ENCODE measurements at regions not wholly inside any gene's neighbourhood (a gene's known extent, or its start where the extent isn't known, plus 50 kb on each side); places are given as distances from the start of the nearest gene placed in this dataset.

DNA sequence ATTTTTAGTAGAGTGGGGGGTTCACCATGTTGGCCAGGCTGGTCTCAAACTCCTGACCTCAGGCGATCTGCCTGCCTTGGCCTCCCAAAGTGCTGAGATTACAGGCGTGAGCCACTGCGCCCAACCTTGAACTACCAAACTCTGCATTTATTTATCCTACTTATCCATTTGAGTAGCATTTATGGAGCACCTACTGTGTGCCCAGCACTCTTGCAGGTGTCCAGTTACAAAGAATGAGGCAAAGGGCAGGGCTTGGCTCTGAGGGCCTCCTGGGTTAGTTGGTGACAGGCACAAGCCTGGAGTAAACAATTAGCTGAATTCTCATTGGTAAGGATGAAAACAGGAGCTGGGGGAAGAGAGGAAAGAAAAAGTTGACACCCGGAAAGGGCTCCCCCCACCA, 93.4 kb upstream of the FOXP4 start:
- no peak for DNase-seq (ENCODE audit: low spot score in 2 of 2)
- intact Hi-C loops (cut with DNase I; ENCODE audit: low total_unique reads) = no loop called here
- 89 to 91% methylated on average over 4 of the region's 4 CpGs for WGBS, 2 donors

DNA sequence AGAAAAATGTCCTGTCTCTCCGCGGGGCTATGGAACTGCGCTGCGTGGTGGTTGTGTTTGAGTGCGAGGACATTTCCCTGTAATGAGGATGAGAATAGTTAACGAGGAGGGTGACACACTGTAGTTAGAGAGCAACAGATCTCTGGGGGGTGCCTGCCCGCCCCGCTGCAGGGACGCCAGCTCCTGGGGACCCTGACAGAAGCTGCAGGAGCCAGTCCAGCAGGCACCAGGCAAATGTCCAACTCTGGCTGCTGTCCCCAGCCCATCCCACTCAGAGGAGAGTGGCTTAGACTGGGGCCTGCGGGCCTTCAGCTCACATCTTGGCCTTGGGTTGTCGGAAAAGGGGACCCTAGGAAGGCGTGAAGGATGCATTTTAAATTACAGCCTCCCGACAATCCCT, 92.9 kb upstream of the FOXP4 start:
- no peak for DNase-seq (ENCODE audit: low spot score in 2 of 2)
- TF ChIP-seq, protein P1, sequence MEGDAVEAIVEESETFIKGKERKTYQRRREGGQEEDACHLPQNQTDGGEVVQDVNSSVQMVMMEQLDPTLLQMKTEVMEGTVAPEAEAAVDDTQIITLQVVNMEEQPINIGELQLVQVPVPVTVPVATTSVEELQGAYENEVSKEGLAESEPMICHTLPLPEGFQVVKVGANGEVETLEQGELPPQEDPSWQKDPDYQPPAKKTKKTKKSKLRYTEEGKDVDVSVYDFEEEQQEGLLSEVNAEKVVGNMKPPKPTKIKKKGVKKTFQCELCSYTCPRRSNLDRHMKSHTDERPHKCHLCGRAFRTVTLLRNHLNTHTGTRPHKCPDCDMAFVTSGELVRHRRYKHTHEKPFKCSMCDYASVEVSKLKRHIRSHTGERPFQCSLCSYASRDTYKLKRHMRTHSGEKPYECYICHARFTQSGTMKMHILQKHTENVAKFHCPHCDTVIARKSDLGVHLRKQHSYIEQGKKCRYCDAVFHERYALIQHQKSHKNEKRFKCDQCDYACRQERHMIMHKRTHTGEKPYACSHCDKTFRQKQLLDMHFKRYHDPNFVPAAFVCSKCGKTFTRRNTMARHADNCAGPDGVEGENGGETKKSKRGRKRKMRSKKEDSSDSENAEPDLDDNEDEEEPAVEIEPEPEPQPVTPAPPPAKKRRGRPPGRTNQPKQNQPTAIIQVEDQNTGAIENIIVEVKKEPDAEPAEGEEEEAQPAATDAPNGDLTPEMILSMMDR (IDR thresholded peaks at IDR 0.05) = no peak
- no peak for TF ChIP-seq POLR2A (IDR thresholded peaks at IDR 0.05)
- H3K4me3 ChIP-seq (ENCODE audit: low read depth, poor library complexity, severe bottlenecking) = no peak overlapping the region
- intact Hi-C loops (cut with DNase I; ENCODE audit: low total_unique reads) = no loop called here
- 92 to 95% methylated on average over 13 of the region's 13 CpGs for WGBS, 2 donors

More for the DNA sequence above, 93.4 kb upstream of the FOXP4 start:
- TF ChIP-seq, protein P1 (IDR thresholded peaks at IDR 0.05) = no peak
- TF ChIP-seq POLR2A (IDR thresholded peaks at IDR 0.05) = no peak
- H3K4me3 ChIP-seq (ENCODE audit: low read depth, poor library complexity, severe bottlenecking) = no peak overlapping the region

DNA sequence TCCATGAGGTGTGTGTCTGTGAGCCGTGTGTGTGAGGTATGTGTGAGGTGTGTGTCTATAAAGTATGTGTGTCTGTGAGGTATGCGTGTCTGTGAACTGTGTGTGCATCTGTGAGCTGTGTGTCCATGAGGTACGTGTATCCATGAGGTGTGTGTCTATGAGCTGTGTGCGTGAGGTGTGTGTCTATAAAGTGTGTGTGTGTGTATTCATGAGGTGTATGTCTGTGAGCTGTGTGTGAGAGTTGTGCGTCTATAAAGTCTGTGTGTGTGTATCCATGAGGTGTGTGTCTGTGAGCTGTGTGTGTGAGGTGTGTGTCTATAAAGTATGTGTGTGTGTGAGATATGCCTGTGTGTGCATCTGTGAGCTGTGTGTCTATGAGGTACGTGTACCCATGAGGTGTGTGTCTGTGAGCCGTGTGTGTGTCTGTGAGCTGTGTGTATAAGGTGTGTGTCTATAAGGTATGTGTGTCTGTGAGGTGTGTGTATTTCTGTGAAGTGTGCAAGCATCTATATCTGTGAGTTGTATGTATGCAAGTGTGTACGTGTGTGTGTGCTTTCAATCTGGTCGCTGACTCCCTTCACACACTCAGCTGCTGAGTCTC, 91.9 kb upstream of the FOXP4 start:
- TF ChIP-seq, protein P1 (IDR thresholded peaks at IDR 0.05) = no peak
- TF ChIP-seq POLR2A (IDR thresholded peaks at IDR 0.05) = no peak
- no peak overlapping the region for H3K4me3 ChIP-seq (ENCODE audit: low read depth, poor library complexity, severe bottlenecking)
- WGBS, 2 donors = 88 to 89% methylated on average over 9 of the region's 9 CpGs
- intact Hi-C loops (cut with DNase I; ENCODE audit: low total_unique reads) = no loop called here
- DNase-seq (ENCODE audit: low spot score in 2 of 2) = no peak

GRCh38 chr6:41455410-41455809, 90.8 kb upstream of the FOXP4 start:
- intact Hi-C loops (cut with DNase I; ENCODE audit: low total_unique reads) = no loop called here
- 96% methylated on average over 2 of the region's 2 CpGs for WGBS, 2 donors
- no peak for DNase-seq (ENCODE audit: low spot score in 2 of 2)
- TF ChIP-seq POLR2A (IDR thresholded peaks at IDR 0.05) = no peak
- TF ChIP-seq, protein P1 (IDR thresholded peaks at IDR 0.05) = no peak
- H3K4me3 ChIP-seq (ENCODE audit: low read depth, poor library complexity, severe bottlenecking) = no peak overlapping the region

DNA sequence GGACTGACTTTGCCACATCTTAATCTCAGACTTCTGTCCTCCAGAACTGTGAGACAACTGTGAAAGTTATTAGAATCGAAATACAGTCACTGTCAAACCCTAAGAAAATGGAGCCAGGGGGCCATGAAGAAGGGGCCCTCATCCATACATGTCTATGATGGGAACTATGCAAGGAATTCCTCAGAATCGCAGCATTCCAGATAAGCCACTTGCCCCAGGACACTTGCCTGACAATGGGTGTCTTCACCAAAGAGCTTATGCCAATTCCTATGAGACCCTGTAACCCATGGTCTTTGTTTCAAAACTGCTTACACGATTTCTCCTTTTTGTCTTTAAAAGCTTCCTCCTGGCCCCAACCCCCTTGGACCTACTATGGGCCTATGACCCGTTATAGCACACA, 90.4 kb upstream of the FOXP4 start:
- no peak overlapping the region for H3K4me3 ChIP-seq (ENCODE audit: low read depth, poor library complexity, severe bottlenecking)
- 74 to 78% methylated on average over 4 of the region's 4 CpGs for WGBS, 2 donors
- DNase-seq (ENCODE audit: low spot score in 2 of 2) = no peak
- TF ChIP-seq POLR2A (IDR thresholded peaks at IDR 0.05) = no peak
- TF ChIP-seq, protein P1 (IDR thresholded peaks at IDR 0.05) = no peak
- intact Hi-C loops (cut with DNase I; ENCODE audit: low total_unique reads) = no loop called here

DNA sequence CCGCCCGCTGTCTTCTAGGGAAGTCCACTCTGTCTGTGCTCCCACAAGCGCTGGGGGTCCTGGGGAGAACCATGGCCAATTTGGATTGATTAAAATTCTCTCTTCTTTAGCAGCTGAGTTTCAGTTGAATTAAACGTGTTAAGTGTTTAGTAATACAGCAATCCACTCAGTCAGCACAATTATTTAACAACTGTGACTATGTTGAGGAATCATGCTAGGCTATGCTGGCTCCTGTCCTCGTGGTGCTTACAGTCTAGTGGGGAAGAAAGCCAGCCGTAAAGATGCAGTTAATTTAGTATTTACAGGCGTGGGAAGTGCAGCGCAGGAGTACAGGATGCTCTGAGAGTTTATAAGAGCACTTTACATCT, 88.9 kb upstream of the FOXP4 start:
- TF ChIP-seq, protein P1 (IDR thresholded peaks at IDR 0.05) = no peak
- TF ChIP-seq POLR2A (IDR thresholded peaks at IDR 0.05) = no peak
- no peak for DNase-seq (ENCODE audit: low spot score in 2 of 2)
- WGBS, 2 donors = 80 to 89% methylated on average over 8 of the region's 8 CpGs
- intact Hi-C loops (cut with DNase I; ENCODE audit: low total_unique reads) = no loop called here
- no peak overlapping the region for H3K4me3 ChIP-seq (ENCODE audit: low read depth, poor library complexity, severe bottlenecking)
